Smooth muscle cell (in vitro differentiated cells): ENCODE measurements at regions not wholly inside any gene's neighbourhood (a gene's known extent, or its start where the extent isn't known, plus 50 kb on each side); places are given as distances from the start of the nearest gene placed in this dataset.

ENCODE experiments used
- DNase-seq: peaks from one replicate; lab custom pipeline; 2025; ENCODE audit not compliant: unreplicated experiment; lab: John Stamatoyannopoulos, UW
- H2AFZ ChIP-seq: fragments of 200-600 bp; sonication (generic); 2 replicates; pipeline ENCODE4 v1.6.0; 2016; ENCODE audit warnings: antibody characterized with exemption, low read depth, mild to moderate bottlenecking
- H3F3A ChIP-seq: fragments of 200-600 bp; sonication (generic); 2 replicates; pipeline ENCODE4 v1.6.0; 2017; ENCODE audit warnings: antibody characterized with exemption, low read depth
- H3K27ac ChIP-seq: fragments of 200-600 bp; sonication (generic); 2 replicates; pipeline ENCODE4 v1.5.1; 2016; ENCODE audit warnings: low read depth, mild to moderate bottlenecking
- H3K27me3 ChIP-seq: fragments of 200-600 bp; sonication (generic); 2 replicates; pipeline ENCODE4 v1.6.1; 2016; ENCODE audit warnings: low read depth, mild to moderate bottlenecking
- H3K36me3 ChIP-seq: fragments of 200-600 bp; sonication (generic); 2 replicates; pipeline ENCODE4 v1.5.1; 2016; ENCODE audit warnings: low read depth
- H3K4me1 ChIP-seq: fragments of 200-600 bp; sonication (generic); 2 replicates; pipeline ENCODE4 v1.5.1; 2016; ENCODE audit warnings: low read depth
- H3K4me2 ChIP-seq: fragments of 200-600 bp; sonication (generic); 2 replicates; pipeline ENCODE4 v1.6.0; 2016; ENCODE audit warnings: mild to moderate bottlenecking
- H3K4me3 ChIP-seq: fragments of 200-600 bp; sonication (generic); 2 replicates; pipeline ENCODE4 v1.5.1; 2016; ENCODE audit warnings: mild to moderate bottlenecking
- H3K79me2 ChIP-seq: fragments of 200-600 bp; sonication (generic); 2 replicates; pipeline ENCODE4 v1.6.0; 2016; ENCODE audit warnings: low read depth, mild to moderate bottlenecking
- H3K9ac ChIP-seq: fragments of 200-600 bp; sonication (generic); 2 replicates; pipeline ENCODE4 v1.6.0; 2016; ENCODE audit warnings: low read depth
- H3K9me3 ChIP-seq: fragments of 200-600 bp; sonication (generic); replicated peaks from 2 replicates; pipeline ENCODE4 v1.5.1; 2016; ENCODE audit warnings: low read depth
- H4K20me1 ChIP-seq: fragments of 200-600 bp; sonication (generic); 2 replicates; pipeline ENCODE4 v1.6.0; 2016; ENCODE audit warnings: low read depth
- WGBS: methylation state at CpG from one replicate; pipeline ENCODE4 v1.1.7; 2016; ENCODE audit warnings: low lambda C conversion rate; 5-methylcytosine and 5-hydroxymethylcytosine counted together
- TF ChIP-seq, protein P1 (sequence below): fragments of 200-600 bp; sonication (generic); IDR thresholded peaks from 2 replicates; pipeline ENCODE4 v1.5.1; 2017; ENCODE audit warnings: borderline replicate concordance, mild to moderate bottlenecking, antibody characterized with exemption; ENCODE audit not compliant: insufficient read depth, poor library complexity, severe bottlenecking

DNA sequence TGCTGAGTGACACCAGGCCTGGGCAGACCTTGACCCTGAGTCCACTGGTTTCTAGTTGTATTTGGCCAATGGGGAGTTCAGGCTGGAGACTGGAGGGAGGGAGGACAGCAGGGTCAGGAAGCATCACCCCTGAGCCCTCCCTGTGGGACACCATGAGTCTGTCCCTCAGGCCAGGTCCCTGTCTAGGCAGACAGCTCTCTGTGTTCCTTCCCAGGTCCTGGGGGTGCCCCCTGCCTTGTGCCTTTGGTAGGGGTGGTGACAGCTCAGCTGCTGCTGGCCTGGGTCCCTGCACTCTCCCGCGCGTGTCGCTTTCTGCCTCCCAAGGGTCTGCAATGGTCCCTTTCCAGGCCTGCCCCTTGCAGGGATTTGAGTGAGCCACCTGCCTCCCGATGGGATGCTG is 125.5 kb downstream of the OLFM1 start:
- TF ChIP-seq, protein P1, sequence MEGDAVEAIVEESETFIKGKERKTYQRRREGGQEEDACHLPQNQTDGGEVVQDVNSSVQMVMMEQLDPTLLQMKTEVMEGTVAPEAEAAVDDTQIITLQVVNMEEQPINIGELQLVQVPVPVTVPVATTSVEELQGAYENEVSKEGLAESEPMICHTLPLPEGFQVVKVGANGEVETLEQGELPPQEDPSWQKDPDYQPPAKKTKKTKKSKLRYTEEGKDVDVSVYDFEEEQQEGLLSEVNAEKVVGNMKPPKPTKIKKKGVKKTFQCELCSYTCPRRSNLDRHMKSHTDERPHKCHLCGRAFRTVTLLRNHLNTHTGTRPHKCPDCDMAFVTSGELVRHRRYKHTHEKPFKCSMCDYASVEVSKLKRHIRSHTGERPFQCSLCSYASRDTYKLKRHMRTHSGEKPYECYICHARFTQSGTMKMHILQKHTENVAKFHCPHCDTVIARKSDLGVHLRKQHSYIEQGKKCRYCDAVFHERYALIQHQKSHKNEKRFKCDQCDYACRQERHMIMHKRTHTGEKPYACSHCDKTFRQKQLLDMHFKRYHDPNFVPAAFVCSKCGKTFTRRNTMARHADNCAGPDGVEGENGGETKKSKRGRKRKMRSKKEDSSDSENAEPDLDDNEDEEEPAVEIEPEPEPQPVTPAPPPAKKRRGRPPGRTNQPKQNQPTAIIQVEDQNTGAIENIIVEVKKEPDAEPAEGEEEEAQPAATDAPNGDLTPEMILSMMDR = no peak
- Histone ChIP-seq H3K27me3 (peaks cover 10% of the 10 kb centered on the region), H3K9me3 (no peaks in the 10 kb centered on the region), H3K4me3 (no peak overlapping the region), H3F3A (no peaks in the 10 kb centered on the region), H3K36me3 (no peaks in the 10 kb centered on the region), H4K20me1 (no peaks in the 10 kb centered on the region), H3K4me2 (no peak overlapping the region), H3K27ac (no peak overlapping the region), H3K4me1 (no peaks in the 10 kb centered on the region), H3K9ac (no peak overlapping the region), H2AFZ (no peak overlapping the region), H3K79me2 (no peaks in the 10 kb centered on the region)
- DNase-seq = no peak
- WGBS = 97% methylated on average over 5 of the region's 5 CpGs

DNA sequence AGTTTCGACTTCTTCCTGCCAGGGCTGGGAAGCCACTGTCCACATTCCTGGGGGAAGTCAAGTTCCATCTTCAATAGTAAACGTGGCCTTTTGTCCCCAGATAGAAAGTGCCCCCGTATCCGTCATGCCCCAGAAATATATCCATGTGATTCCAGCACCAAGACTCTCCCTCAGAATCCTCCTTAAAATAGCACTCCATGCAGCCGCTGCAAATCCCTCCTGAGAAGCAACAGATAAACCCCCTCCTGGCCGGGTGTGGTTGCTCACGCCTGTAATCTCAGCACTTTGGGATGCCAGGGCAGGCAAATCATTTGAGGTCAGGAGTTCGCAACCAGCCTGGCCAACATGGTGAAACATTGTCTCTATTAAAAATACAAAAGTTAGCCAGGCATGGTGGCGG is 126.1 kb downstream of the OLFM1 start:
- H3K36me3 ChIP-seq = no peaks in the 10 kb centered on the region
- no peaks in the 10 kb centered on the region for H3K79me2 ChIP-seq
- no peaks in the 10 kb centered on the region for H3K9me3 ChIP-seq
- H3K4me1 ChIP-seq = peaks cover 2% of the 10 kb centered on the region
- H3K27me3 ChIP-seq = peaks cover 10% of the 10 kb centered on the region
- no peak overlapping the region for H3K4me2 ChIP-seq
- H3K27ac ChIP-seq = no peak overlapping the region
- no peak overlapping the region for H2AFZ ChIP-seq
- H4K20me1 ChIP-seq = no peaks in the 10 kb centered on the region
- 86% methylated on average over 9 of the region's 9 CpGs for WGBS
- no peak overlapping the region for H3K9ac ChIP-seq
- TF ChIP-seq, protein P1 = no peak
- no peaks in the 10 kb centered on the region for H3F3A ChIP-seq
- DNase-seq = no peak
- H3K4me3 ChIP-seq = no peak overlapping the region

DNA sequence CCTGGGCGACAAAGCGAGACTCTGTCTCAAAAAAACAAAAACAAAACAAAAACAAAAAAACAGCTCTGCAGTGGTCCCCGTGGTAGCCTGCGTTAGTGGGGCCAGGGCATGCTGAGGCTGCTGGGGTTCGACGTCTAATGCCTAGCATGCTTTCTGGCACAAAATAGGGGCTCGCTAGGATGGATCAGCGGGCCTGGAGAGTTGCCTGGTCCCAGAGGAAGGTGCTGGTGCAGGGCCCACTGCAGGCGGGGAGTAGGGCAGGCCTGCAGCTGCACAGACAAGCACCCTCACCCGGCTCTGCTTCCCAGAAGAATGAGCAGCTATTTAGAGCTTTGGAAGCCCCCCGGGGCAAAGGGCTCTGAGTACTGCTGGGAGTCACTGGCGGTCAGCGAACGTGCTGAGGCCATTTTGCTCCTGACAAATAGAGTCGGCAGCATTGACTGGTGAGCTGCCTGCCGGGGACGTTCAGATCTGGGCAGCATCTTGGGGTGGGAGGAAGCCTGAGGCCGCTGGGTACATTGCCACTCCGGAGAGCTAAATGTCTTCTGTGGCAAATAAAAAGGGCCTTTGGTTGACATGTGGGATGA is 126.7 kb downstream of the OLFM1 start:
- Histone ChIP-seq H3K4me1 (peaks cover 7% of the 10 kb centered on the region), H3K36me3 (no peaks in the 10 kb centered on the region), H3K9ac (no peak overlapping the region), H4K20me1 (no peaks in the 10 kb centered on the region), H3K4me2 (no peak overlapping the region), H2AFZ (no peak overlapping the region), H3K9me3 (no peaks in the 10 kb centered on the region), H3F3A (no peaks in the 10 kb centered on the region), H3K27me3 (peaks cover 14% of the 10 kb centered on the region), H3K79me2 (no peaks in the 10 kb centered on the region), H3K27ac (no peak overlapping the region), H3K4me3 (no peak overlapping the region)
- 83% methylated on average over 19 of the region's 19 CpGs for WGBS
- no peak for DNase-seq
- TF ChIP-seq, protein P1 = no peak

DNA sequence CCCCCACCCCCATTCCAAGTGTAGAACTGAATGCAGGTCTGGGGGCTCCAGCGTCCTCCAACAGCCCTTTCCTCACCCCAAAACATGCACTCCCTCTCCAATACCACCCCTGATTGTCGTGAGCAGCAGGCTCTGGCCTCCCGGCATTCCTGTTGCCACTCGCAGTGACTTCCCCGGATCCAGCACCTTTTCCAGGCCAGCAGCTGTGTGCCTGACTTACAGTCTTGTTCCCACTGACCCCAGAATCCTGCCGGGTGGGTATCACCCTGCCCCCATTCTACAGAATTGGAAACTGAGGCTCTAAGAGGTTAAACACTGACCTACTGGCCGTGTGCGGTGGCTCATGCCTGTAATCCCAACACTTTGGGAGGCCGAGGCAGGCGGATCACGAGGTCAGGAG is 127.2 kb downstream of the OLFM1 start:
- Histone ChIP-seq H3K27ac (no peak overlapping the region), H3K4me3 (no peak overlapping the region), H3K4me2 (no peak overlapping the region), H3K9me3 (no peaks in the 10 kb centered on the region), H2AFZ (no peak overlapping the region), H3K9ac (no peak overlapping the region), H4K20me1 (no peaks in the 10 kb centered on the region), H3K36me3 (no peaks in the 10 kb centered on the region), H3F3A (no peaks in the 10 kb centered on the region), H3K27me3 (peaks cover 14% of the 10 kb centered on the region), H3K4me1 (peaks cover 7% of the 10 kb centered on the region), H3K79me2 (no peaks in the 10 kb centered on the region)
- DNase-seq = no peak
- WGBS = 92% methylated on average over 11 of the region's 11 CpGs
- TF ChIP-seq, protein P1 = no peak
